MM.1S (cell line): ENCODE measurements at regions not wholly inside any gene's neighbourhood (a gene's known extent, or its start where the extent isn't known, plus 50 kb on each side); places are given as distances from the start of the nearest gene placed in this dataset.

Experiments used
- DNase-seq: peaks from one replicate; pipeline ENCODE4 v3.0.0-alpha.2; 2015
- H2AFZ ChIP-seq: fragments of 300-600 bp; sonication (generic); 2 replicates; pipeline ENCODE4 v1.6.0; 2016; ENCODE audit warnings: antibody characterized with exemption, low read length
- H3F3A ChIP-seq: fragments of 300-600 bp; sonication (generic); 2 replicates; pipeline ENCODE4 v1.6.1; 2016; ENCODE audit warnings: mild to moderate bottlenecking, antibody characterized with exemption, low read length, moderate library complexity, mixed read lengths; ENCODE audit not compliant: insufficient read depth
- H3K27ac ChIP-seq: fragments of 300-600 bp; sonication (generic); 2 replicates; pipeline ENCODE4 v1.5.1; 2016; ENCODE audit warnings: mild to moderate bottlenecking, low read length
- H3K27me3 ChIP-seq: fragments of 300-600 bp; sonication (generic); replicated peaks from 2 replicates; pipeline ENCODE4 v1.6.0; 2016; ENCODE audit warnings: low read length; ENCODE audit not compliant: insufficient read depth
- H3K36me3 ChIP-seq: fragments of 300-600 bp; sonication (generic); replicated peaks from 2 replicates; pipeline ENCODE4 v1.6.1; 2016; ENCODE audit warnings: mild to moderate bottlenecking, low read length, mixed read lengths; ENCODE audit not compliant: insufficient read depth
- H3K4me1 ChIP-seq: fragments of 300-600 bp; sonication (generic); 2 replicates; pipeline ENCODE4 v1.6.1; 2016; ENCODE audit warnings: low read length, mixed read lengths
- H3K4me2 ChIP-seq: fragments of 300-600 bp; sonication (generic); 2 replicates; pipeline ENCODE4 v1.6.0; 2016; ENCODE audit warnings: low read depth, low read length
- H3K4me3 ChIP-seq: fragments of 300-600 bp; sonication (generic); 2 replicates; pipeline ENCODE4 v1.5.1; 2016; ENCODE audit warnings: low read length, mixed read lengths
- H3K79me2 ChIP-seq: fragments of 300-600 bp; sonication (generic); 2 replicates; pipeline ENCODE4 v1.6.1; 2016; ENCODE audit warnings: mixed run types, low read length, mixed read lengths
- H3K9ac ChIP-seq: fragments of 300-600 bp; sonication (generic); 2 replicates; pipeline ENCODE4 v1.6.1; 2016; ENCODE audit warnings: low read length, mixed read lengths
- H3K9me2 ChIP-seq: fragments of 300-600 bp; sonication (generic); replicated peaks from 2 replicates; pipeline ENCODE4 v1.6.1; 2016; ENCODE audit warnings: mild to moderate bottlenecking, low read length, mixed read lengths; ENCODE audit not compliant: insufficient read depth
- H3K9me3 ChIP-seq: fragments of 300-600 bp; sonication (generic); replicated peaks from 2 replicates; pipeline ENCODE4 v1.6.1; 2016; ENCODE audit warnings: mild to moderate bottlenecking, low read length, mixed read lengths; ENCODE audit not compliant: insufficient read depth
- H4K20me1 ChIP-seq: fragments of 300-600 bp; sonication (generic); 2 replicates; pipeline ENCODE4 v1.6.1; 2016; ENCODE audit warnings: mild to moderate bottlenecking, low read length, moderate library complexity, mixed read lengths; ENCODE audit not compliant: insufficient read depth
- EZH2 ChIP-seq: fragments of 300-600 bp; sonication (generic); optimal IDR thresholded peaks from 2 replicates; pipeline ENCODE3; 2017; ENCODE audit warnings: low read depth, mild to moderate bottlenecking, antibody characterized with exemption, low read length, mixed read lengths
- EZH2phosphoT487 ChIP-seq: fragments of 300-600 bp; sonication (generic); IDR thresholded peaks from 2 replicates; pipeline ENCODE4 v1.6.1; 2018; ENCODE audit warnings: antibody characterized with exemption, low read length
- TF ChIP-seq, protein P1 (sequence below): fragments of 300-600 bp; sonication (generic); IDR thresholded peaks from 2 replicates; pipeline ENCODE4 v1.5.1; 2016; ENCODE audit warnings: antibody characterized with exemption, low read length, mixed read lengths

DNA sequence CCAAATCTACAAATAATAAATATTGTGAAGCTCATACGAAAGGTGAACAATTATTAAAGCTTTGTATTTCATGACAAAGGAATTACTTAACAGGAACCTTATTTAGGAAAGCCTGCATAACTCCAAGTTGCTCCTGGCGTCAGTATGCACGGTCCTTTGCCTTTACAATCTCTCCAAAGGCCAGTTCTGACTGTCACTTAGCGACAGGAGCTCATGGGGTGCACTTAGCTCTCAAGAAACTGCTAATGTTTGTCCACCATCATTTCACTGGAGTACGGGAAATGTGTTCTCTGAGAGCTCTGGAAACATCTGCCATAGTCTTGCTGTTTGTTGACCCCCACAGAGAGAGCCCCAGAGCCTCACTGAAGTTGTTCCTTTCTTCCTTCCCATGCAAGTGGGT lies 781.5 kb upstream of the POM121L12 start:
- H3K9me3 ChIP-seq = no peaks in the 10 kb centered on the region
- H3K9ac ChIP-seq = no peak overlapping the region
- H3K4me1 ChIP-seq = no peaks in the 10 kb centered on the region
- TF ChIP-seq, protein P1, sequence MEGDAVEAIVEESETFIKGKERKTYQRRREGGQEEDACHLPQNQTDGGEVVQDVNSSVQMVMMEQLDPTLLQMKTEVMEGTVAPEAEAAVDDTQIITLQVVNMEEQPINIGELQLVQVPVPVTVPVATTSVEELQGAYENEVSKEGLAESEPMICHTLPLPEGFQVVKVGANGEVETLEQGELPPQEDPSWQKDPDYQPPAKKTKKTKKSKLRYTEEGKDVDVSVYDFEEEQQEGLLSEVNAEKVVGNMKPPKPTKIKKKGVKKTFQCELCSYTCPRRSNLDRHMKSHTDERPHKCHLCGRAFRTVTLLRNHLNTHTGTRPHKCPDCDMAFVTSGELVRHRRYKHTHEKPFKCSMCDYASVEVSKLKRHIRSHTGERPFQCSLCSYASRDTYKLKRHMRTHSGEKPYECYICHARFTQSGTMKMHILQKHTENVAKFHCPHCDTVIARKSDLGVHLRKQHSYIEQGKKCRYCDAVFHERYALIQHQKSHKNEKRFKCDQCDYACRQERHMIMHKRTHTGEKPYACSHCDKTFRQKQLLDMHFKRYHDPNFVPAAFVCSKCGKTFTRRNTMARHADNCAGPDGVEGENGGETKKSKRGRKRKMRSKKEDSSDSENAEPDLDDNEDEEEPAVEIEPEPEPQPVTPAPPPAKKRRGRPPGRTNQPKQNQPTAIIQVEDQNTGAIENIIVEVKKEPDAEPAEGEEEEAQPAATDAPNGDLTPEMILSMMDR = no peak
- no peak for TF ChIP-seq EZH2
- no peaks in the 10 kb centered on the region for H3K9me2 ChIP-seq
- no peaks in the 10 kb centered on the region for H3K27me3 ChIP-seq
- H4K20me1 ChIP-seq = no peaks in the 10 kb centered on the region
- no peak overlapping the region for H2AFZ ChIP-seq
- H3K27ac ChIP-seq = no peak overlapping the region
- H3K4me3 ChIP-seq = no peak overlapping the region
- DNase-seq = no peak
- H3F3A ChIP-seq = no peaks in the 10 kb centered on the region
- H3K36me3 ChIP-seq = no peaks in the 10 kb centered on the region
- no peak overlapping the region for H3K4me2 ChIP-seq
- no peaks in the 10 kb centered on the region for H3K79me2 ChIP-seq

DNA sequence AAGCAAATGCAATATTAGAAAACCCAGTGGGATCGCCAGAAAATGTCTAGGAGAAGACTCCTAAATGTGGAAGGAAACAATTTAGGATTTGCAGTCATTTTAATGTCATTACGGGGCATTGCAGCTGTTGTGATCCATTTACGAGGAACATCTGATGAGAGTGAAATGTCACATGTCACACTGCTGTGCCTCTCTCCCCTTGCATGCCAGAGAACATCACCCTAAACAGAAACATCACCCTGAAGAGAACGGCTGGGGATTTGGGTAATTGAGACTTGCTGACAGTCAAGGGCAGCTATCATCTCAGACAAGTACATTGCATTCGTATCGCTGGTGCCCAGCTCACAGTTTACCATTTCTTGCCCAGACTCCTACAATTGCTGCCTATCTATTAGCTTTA lies 785.7 kb upstream of the POM121L12 start:
- TF ChIP-seq, protein P1 = no peak
- H3F3A ChIP-seq = no peaks in the 10 kb centered on the region

DNA sequence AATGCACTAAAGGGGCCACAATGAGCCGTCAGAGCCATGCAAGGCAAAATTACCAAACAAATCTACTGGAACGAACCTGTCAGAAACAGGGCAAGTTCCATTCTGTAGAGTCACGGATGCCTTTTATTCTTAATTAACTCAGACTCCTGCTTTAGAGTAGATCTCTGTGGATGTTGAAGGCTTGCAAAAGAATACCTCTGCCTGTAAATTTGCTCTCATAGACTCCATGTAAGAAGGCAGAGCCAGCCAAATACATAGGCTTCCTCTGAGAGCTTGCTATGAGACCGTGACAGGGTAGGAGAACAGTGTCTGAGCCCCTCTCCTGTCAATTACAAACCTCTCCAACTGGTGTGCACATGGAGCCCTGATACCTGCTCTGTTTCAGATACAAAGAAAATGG lies 787.9 kb upstream of the POM121L12 start:
- Histone ChIP-seq H3K4me3 (no peak overlapping the region), H3K27me3 (no peaks in the 10 kb centered on the region), H3K9me2 (no peaks in the 10 kb centered on the region), H3K79me2 (no peaks in the 10 kb centered on the region), H3F3A (no peaks in the 10 kb centered on the region), H2AFZ (no peak overlapping the region), H4K20me1 (no peaks in the 10 kb centered on the region), H3K27ac (no peak overlapping the region), H3K4me1 (no peaks in the 10 kb centered on the region), H3K9me3 (no peaks in the 10 kb centered on the region), H3K4me2 (no peak overlapping the region), H3K36me3 (no peaks in the 10 kb centered on the region), H3K9ac (no peak overlapping the region)
- DNase-seq = no peak
- TF ChIP-seq EZH2phosphoT487 (no peak), EZH2 (no peak)
- TF ChIP-seq, protein P1 = no peak

More for the DNA sequence above, 785.7 kb upstream of the POM121L12 start:
- H2AFZ ChIP-seq = no peak overlapping the region
- H3K4me2 ChIP-seq = no peak overlapping the region
- H3K36me3 ChIP-seq = no peaks in the 10 kb centered on the region
- H3K9me3 ChIP-seq = no peaks in the 10 kb centered on the region
- DNase-seq = no peak
- H3K4me3 ChIP-seq = no peak overlapping the region
- no peaks in the 10 kb centered on the region for H3K9me2 ChIP-seq
- no peaks in the 10 kb centered on the region for H3K79me2 ChIP-seq
- no peaks in the 10 kb centered on the region for H3K27me3 ChIP-seq
- no peaks in the 10 kb centered on the region for H3K4me1 ChIP-seq
- no peak overlapping the region for H3K9ac ChIP-seq
- H4K20me1 ChIP-seq = no peaks in the 10 kb centered on the region
- H3K27ac ChIP-seq = no peak overlapping the region

DNA sequence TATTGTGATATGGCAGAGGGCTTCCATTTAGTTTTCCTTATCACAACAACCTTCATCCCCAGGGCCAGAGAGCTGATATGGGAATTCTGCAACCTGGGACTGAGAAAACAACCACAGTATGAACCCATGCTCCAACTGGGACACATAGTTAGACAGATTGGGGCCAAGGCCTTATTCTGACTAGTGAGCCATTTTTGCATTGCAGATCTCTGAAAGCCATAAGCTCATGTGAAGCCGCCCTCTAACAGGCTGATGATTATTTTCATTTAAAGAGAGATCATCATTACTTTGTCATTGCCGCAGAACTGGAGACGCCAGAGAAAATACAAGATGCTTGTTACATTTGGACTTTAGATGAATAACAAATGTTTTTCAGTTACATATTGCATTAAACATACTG lies 791.7 kb upstream of the POM121L12 start:
- Histone ChIP-seq H2AFZ (no peak overlapping the region), H3K79me2 (no peaks in the 10 kb centered on the region), H3K9me2 (no peaks in the 10 kb centered on the region), H3K4me1 (no peaks in the 10 kb centered on the region), H3K36me3 (no peaks in the 10 kb centered on the region), H3F3A (no peaks in the 10 kb centered on the region), H4K20me1 (no peaks in the 10 kb centered on the region), H3K27ac (no peak overlapping the region), H3K4me3 (no peak overlapping the region), H3K4me2 (no peak overlapping the region), H3K27me3 (no peaks in the 10 kb centered on the region), H3K9ac (no peak overlapping the region), H3K9me3 (no peaks in the 10 kb centered on the region)
- no peak for TF ChIP-seq EZH2
- TF ChIP-seq, protein P1 = no peak
- TF ChIP-seq EZH2phosphoT487 = no peak
- DNase-seq = no peak
